Mammary epithelial cell (primary cell): ENCODE measurements at regions not wholly inside any gene's neighbourhood (a gene's known extent, or its start where the extent isn't known, plus 50 kb on each side); places are given as distances from the start of the nearest gene placed in this dataset.

Experiments
- EZH2 ChIP-seq: IDR thresholded peaks from 2 replicates; pipeline ENCODE4 v1.6.1; 2012; ENCODE audit warnings: low read length, inconsistent platforms, borderline replicate concordance
- TF ChIP-seq, protein P1 (sequence below), 2 donors: IDR thresholded peaks in 1 of 2; conservative IDR thresholded peaks in 1 of 2; 2 replicates each; pipeline ENCODE4 v1.5.1; 2011 to 2012; ENCODE audit warnings: inconsistent platforms in 2 of 2, low read length in 2 of 2, mild to moderate bottlenecking in 2 of 2, control low read depth in 1 of 2, low read depth in 1 of 2; ENCODE audit not compliant: insufficient read depth in 1 of 2; ENCODE audit errors: extremely low read depth in 1 of 2

- TF ChIP-seq, protein P1, sequence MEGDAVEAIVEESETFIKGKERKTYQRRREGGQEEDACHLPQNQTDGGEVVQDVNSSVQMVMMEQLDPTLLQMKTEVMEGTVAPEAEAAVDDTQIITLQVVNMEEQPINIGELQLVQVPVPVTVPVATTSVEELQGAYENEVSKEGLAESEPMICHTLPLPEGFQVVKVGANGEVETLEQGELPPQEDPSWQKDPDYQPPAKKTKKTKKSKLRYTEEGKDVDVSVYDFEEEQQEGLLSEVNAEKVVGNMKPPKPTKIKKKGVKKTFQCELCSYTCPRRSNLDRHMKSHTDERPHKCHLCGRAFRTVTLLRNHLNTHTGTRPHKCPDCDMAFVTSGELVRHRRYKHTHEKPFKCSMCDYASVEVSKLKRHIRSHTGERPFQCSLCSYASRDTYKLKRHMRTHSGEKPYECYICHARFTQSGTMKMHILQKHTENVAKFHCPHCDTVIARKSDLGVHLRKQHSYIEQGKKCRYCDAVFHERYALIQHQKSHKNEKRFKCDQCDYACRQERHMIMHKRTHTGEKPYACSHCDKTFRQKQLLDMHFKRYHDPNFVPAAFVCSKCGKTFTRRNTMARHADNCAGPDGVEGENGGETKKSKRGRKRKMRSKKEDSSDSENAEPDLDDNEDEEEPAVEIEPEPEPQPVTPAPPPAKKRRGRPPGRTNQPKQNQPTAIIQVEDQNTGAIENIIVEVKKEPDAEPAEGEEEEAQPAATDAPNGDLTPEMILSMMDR (conservative IDR thresholded peaks at IDR 0.05 in 1 of 2, IDR thresholded peaks at IDR 0.05 in 1 of 2; ENCODE audit: extremely low read depth in 1 of 2, insufficient read depth in 1 of 2, low read depth in 1 of 2, low read length in 2 of 2), result no peak
- no peak for TF ChIP-seq EZH2
These were observed 225.6 kb upstream of the FGGY start for GRCh38 chr1:59071289-59071688.
